HG03064 (cell line): ENCODE measurements at regions not wholly inside any gene's neighbourhood (a gene's known extent, or its start where the extent isn't known, plus 50 kb on each side); places are given as distances from the start of the nearest gene placed in this dataset.
A peak's percentile ranks its signal among the peaks of the same experiment; 100 is the strongest.

ENCODE experiments used
- ATAC-seq: cut with Tn5 transposase; IDR thresholded peaks from one replicate; pipeline ENCODE4 v1.9.1; 2021; ENCODE audit warnings: low read depth; ENCODE audit not compliant: unreplicated experiment

- ATAC-seq, result no peak
Measured at GRCh38 chr1:172753964-172754363, 95.1 kb downstream of the FASLG start.

GRCh38 chr1:172754609-172755008 lies 95.7 kb downstream of the FASLG start:
- no peak for ATAC-seq

GRCh38 chr1:172755099-172755498 lies 96.2 kb downstream of the FASLG start:
- ATAC-seq, result no peak

- ATAC-seq, result no peak
Measured at GRCh38 chr1:172756024-172756423, 97.1 kb downstream of the FASLG start.

GRCh38 chr1:172758259-172758658 lies 99.4 kb downstream of the FASLG start:
- ATAC-seq, result no peak

GRCh38 chr1:172760121-172760520 lies 101.2 kb downstream of the FASLG start:
- no peak for ATAC-seq

GRCh38 chr1:172761581-172762486 lies 102.9 kb downstream of the FASLG start:
- ATAC-seq, result no peak

GRCh38 chr1:172763057-172763456 lies 104.2 kb downstream of the FASLG start:
- ATAC-seq, result no peak

GRCh38 chr1:172764378-172764777 lies 105.5 kb downstream of the FASLG start:
- ATAC-seq, result no peak

GRCh38 chr1:172766462-172766861 lies 107.6 kb downstream of the FASLG start:
- no peak for ATAC-seq

- no peak for ATAC-seq
Measured at GRCh38 chr1:172770071-172770470, 111.2 kb downstream of the FASLG start.

GRCh38 chr1:172774561-172774960 lies 115.7 kb downstream of the FASLG start:
- ATAC-seq, result no peak

- ATAC-seq, result no peak
Measured at GRCh38 chr1:172775606-172776005, 116.7 kb downstream of the FASLG start.

- ATAC-seq, result no peak
Measured at GRCh38 chr1:172776071-172776470, 117.2 kb downstream of the FASLG start.

GRCh38 chr1:172777767-172778166 lies 118.9 kb downstream of the FASLG start:
- ATAC-seq, result no peak

GRCh38 chr1:172778456-172779455 lies 119.9 kb downstream of the FASLG start:
- peak; percentile 82 for ATAC-seq

- ATAC-seq, result no peak
Measured at GRCh38 chr1:172779491-172779890, 120.6 kb downstream of the FASLG start.

GRCh38 chr1:172781513-172782140 lies 122.7 kb downstream of the FASLG start:
- no peak for ATAC-seq

- no peak for ATAC-seq
Measured at GRCh38 chr1:172789840-172790239, 130.9 kb downstream of the FASLG start.

- ATAC-seq, result no peak
Measured at GRCh38 chr1:172790245-172790644, 131.3 kb downstream of the FASLG start.

- no peak for ATAC-seq
Measured at GRCh38 chr1:172793823-172794222, 134.9 kb downstream of the FASLG start.
